ENCODE measurements at regions not wholly inside any gene's neighbourhood (a gene's known extent, or its start where the extent isn't known, plus 50 kb on each side); places are given as distances from the start of the nearest gene placed in this dataset.
"Not testable (repeated sequence)": the region's sequence is repeated elsewhere in the genome, so short reads cannot be mapped to it uniquely, and the experiment has no call there.

GRCh38 chr1:47592296-47593012 lies 154.6 kb downstream of the FOXD2 start:
- DNase-seq (ENCODE audit: low read depth in 4 of 4, low spot score in 3 of 4): no peak

GRCh38 chr1:47593013-47593568 lies 155.2 kb downstream of the FOXD2 start:
- no peak for DNase-seq (ENCODE audit: low read depth in 4 of 4, low spot score in 3 of 4)

GRCh38 chr1:47593598-47594285 lies 155.9 kb downstream of the FOXD2 start:
- no peak for DNase-seq (ENCODE audit: low read depth in 4 of 4, low spot score in 3 of 4)

GRCh38 chr1:47594627-47595026 lies 156.8 kb downstream of the FOXD2 start:
- no peak for DNase-seq (ENCODE audit: low read depth in 4 of 4, low spot score in 3 of 4)

GRCh38 chr1:47596328-47596727 lies 158.5 kb downstream of the FOXD2 start:
- DNase-seq (ENCODE audit: low read depth in 4 of 4, low spot score in 3 of 4): no peak

GRCh38 chr1:47598357-47598756 lies 160.5 kb downstream of the FOXD2 start:
- no peak for DNase-seq (ENCODE audit: low read depth in 4 of 4, low spot score in 3 of 4)

- DNase-seq (ENCODE audit: low read depth in 4 of 4, low spot score in 3 of 4): no peak
Measured at GRCh38 chr1:47599777-47600176, 161.9 kb downstream of the FOXD2 start.

GRCh38 chr1:47602491-47602890 lies 164.6 kb downstream of the FOXD2 start:
- DNase-seq (ENCODE audit: low read depth in 4 of 4, low spot score in 3 of 4): not testable (repeated sequence)

- not testable (repeated sequence) for DNase-seq (ENCODE audit: low read depth in 4 of 4, low spot score in 3 of 4)
Measured at GRCh38 chr1:47604869-47605268, 167.0 kb downstream of the FOXD2 start.

- DNase-seq (ENCODE audit: low read depth in 4 of 4, low spot score in 3 of 4): no peak
Measured at GRCh38 chr1:47608296-47608875, 170.5 kb downstream of the FOXD2 start.

GRCh38 chr1:47611992-47612391 lies 174.1 kb downstream of the FOXD2 start:
- no peak for DNase-seq (ENCODE audit: low read depth in 4 of 4, low spot score in 3 of 4)

GRCh38 chr1:47612819-47613218 lies 175.0 kb downstream of the FOXD2 start:
- no peak for DNase-seq (ENCODE audit: low read depth in 4 of 4, low spot score in 3 of 4)

GRCh38 chr1:47616036-47616435 lies 178.2 kb downstream of the FOXD2 start:
- DNase-seq (ENCODE audit: low read depth in 4 of 4, low spot score in 3 of 4): no peak

- DNase-seq (ENCODE audit: low read depth in 4 of 4, low spot score in 3 of 4): no peak
Measured at GRCh38 chr1:47616906-47617305, 179.1 kb downstream of the FOXD2 start.

- no peak for DNase-seq (ENCODE audit: low read depth in 4 of 4, low spot score in 3 of 4)
Measured at GRCh38 chr1:47617381-47618221, 179.8 kb downstream of the FOXD2 start.

- DNase-seq (ENCODE audit: low read depth in 4 of 4, low spot score in 3 of 4): no peak
Measured at GRCh38 chr1:47618222-47618720, 180.4 kb downstream of the FOXD2 start.

GRCh38 chr1:47618830-47619229 lies 181.0 kb downstream of the FOXD2 start:
- DNase-seq (ENCODE audit: low read depth in 4 of 4, low spot score in 3 of 4): no peak

GRCh38 chr1:47621483-47621882 lies 183.6 kb downstream of the FOXD2 start:
- no peak for DNase-seq (ENCODE audit: low read depth in 4 of 4, low spot score in 3 of 4)

- no peak for DNase-seq (ENCODE audit: low read depth in 4 of 4, low spot score in 3 of 4)
Measured at GRCh38 chr1:47621977-47622376, 184.1 kb downstream of the FOXD2 start.

GRCh38 chr1:47622776-47623556 lies 185.1 kb downstream of the FOXD2 start:
- no peak for DNase-seq (ENCODE audit: low read depth in 4 of 4, low spot score in 3 of 4)

Data from left renal pelvis (tissue), 4 donors.